Neutrophil (primary cell): ENCODE measurements at regions not wholly inside any gene's neighbourhood (a gene's known extent, or its start where the extent isn't known, plus 50 kb on each side); places are given as distances from the start of the nearest gene placed in this dataset.

Source experiments
- H3K27ac ChIP-seq: fragments of 200-600 bp; sonication (generic); 2 replicates; pipeline ENCODE4 v1.5.1; 2016; ENCODE audit warnings: mild to moderate bottlenecking, moderate library complexity
- H3K27me3 ChIP-seq: fragments of 200-600 bp; sonication (generic); 2 replicates; pipeline ENCODE4 v1.6.0; 2016; ENCODE audit warnings: mild to moderate bottlenecking
- H3K36me3 ChIP-seq: fragments of 200-600 bp; sonication (generic); 2 replicates; pipeline ENCODE4 v1.5.1; 2017
- H3K4me1 ChIP-seq, 2 experiments: fragments of 200-600 bp in 1 of 2; sonication (generic) in 1 of 2; 1 replicate in 1 of 2; 2 replicates in 1 of 2; pipeline versions ENCODE4 v1.5.1 to v1.6.1; 2013 to 2016; ENCODE audit warnings: low read depth in 1 of 2, low read length in 1 of 2, mild to moderate bottlenecking in 1 of 2, moderate library complexity in 1 of 2; ENCODE audit not compliant: control insufficient read depth in 1 of 2, insufficient read depth in 1 of 2
- H3K4me3 ChIP-seq, 2 experiments: fragments of 200-600 bp in 1 of 2; sonication (generic) in 1 of 2; 1 replicate in 1 of 2; 2 replicates in 1 of 2; pipeline ENCODE4 v1.5.1; 2013 to 2016; ENCODE audit warnings: low read depth in 1 of 2, low read length in 1 of 2, mild to moderate bottlenecking in 1 of 2, moderate library complexity in 1 of 2
- H3K9me3 ChIP-seq: fragments of 200-600 bp; sonication (generic); 2 replicates; pipeline ENCODE4 v1.5.1; 2016
- TF ChIP-seq, protein P1 (sequence below): fragments of 200-600 bp; sonication (generic); IDR thresholded peaks from 2 replicates; pipeline ENCODE4 v1.5.1; 2016; ENCODE audit warnings: antibody characterized with exemption

DNA sequence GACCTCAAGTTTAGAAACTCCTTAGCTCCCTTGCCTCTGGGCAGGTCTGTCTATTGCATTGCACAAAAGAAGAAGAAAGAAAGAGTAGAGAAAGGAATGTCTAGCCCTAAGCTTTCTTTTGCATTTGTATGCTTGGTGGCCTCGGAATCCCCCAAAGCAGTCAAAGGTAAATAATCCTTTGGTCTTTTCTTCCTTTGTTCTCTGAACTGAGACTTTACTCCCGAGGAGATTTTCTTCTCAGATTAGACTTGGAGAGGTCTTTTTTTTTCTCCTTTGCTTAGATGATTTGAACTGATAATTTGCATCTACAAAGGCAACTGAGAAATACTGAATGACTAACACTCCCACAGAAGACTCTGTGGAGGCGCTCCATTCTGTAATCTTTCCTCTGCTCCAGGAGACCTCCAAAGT, 93.2 kb downstream of the AKR1D1 start:
- H3K27ac ChIP-seq: no peak overlapping the region
- H3K9me3 ChIP-seq: peaks cover 12% of the 10 kb centered on the region
- no peaks in the 10 kb centered on the region for H3K27me3 ChIP-seq
- TF ChIP-seq, protein P1, sequence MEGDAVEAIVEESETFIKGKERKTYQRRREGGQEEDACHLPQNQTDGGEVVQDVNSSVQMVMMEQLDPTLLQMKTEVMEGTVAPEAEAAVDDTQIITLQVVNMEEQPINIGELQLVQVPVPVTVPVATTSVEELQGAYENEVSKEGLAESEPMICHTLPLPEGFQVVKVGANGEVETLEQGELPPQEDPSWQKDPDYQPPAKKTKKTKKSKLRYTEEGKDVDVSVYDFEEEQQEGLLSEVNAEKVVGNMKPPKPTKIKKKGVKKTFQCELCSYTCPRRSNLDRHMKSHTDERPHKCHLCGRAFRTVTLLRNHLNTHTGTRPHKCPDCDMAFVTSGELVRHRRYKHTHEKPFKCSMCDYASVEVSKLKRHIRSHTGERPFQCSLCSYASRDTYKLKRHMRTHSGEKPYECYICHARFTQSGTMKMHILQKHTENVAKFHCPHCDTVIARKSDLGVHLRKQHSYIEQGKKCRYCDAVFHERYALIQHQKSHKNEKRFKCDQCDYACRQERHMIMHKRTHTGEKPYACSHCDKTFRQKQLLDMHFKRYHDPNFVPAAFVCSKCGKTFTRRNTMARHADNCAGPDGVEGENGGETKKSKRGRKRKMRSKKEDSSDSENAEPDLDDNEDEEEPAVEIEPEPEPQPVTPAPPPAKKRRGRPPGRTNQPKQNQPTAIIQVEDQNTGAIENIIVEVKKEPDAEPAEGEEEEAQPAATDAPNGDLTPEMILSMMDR: no peak
- H3K4me3 ChIP-seq: no peak overlapping the region
- no peaks in the 10 kb centered on the region for H3K36me3 ChIP-seq
- no peaks in the 10 kb centered on the region for H3K4me1 ChIP-seq

DNA sequence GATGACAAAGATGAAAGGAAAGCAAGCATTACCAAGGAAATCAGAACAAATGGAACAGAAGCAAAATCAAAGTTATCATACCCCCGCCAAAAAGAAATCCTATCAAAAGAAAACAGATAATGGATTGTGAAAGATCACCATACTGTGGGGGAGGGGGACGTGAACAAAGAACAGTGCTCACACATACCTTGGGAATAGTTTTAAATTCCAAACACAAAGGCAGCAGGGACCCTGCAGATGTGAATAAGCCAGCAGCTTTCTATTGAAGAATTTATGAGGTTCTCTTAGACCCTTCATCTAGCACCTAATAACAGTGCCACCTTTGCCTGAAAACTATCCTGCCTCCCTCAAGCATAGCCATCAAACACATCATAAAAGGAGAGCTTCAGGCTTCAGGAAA, 94.0 kb downstream of the AKR1D1 start:
- no peaks in the 10 kb centered on the region for H3K27me3 ChIP-seq
- TF ChIP-seq, protein P1: no peak
- H3K36me3 ChIP-seq: no peaks in the 10 kb centered on the region
- peaks cover 9% of the 10 kb centered on the region for H3K9me3 ChIP-seq
- no peak overlapping the region for H3K27ac ChIP-seq
- H3K4me3 ChIP-seq: no peak overlapping the region
- no peaks in the 10 kb centered on the region for H3K4me1 ChIP-seq

DNA sequence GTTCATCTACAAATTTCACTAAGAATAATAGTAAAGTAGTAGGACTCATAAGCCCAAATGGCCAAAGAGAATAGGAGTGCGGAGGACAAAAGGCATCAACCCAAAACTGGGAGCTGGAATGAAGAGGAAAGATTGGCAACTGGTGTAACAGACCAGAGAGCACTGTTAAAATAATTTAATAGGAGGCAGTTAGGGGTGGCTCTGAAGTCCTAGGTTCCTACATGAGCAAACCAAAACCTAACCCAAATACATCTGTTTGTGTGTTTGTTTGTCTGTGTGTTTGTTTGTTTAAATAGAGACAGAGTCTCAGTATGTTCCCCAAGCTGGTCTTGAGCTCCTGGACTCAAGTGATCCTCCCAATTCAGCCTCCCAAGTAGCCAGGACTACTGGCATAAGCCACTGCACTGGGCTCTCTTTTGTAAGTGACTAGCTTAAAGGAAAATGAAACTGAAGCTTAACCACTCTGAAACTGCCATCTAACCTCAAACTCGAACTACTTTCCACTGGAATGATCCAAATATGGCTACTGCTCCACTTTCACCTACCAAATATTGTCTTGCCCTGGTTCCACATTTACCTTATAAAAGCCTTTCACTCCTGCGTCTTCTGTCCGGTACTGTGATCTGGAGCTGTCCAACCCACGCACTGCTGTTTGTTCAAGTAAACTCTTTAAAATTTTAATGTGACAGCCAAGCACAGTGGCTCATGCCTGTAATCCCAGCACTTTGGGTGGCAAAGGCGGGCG, 94.9 kb downstream of the AKR1D1 start:
- H3K9me3 ChIP-seq: peaks cover 3% of the 10 kb centered on the region
- no peaks in the 10 kb centered on the region for H3K4me1 ChIP-seq
- H3K27me3 ChIP-seq: no peaks in the 10 kb centered on the region
- no peak overlapping the region for H3K4me3 ChIP-seq
- TF ChIP-seq, protein P1: no peak
- no peaks in the 10 kb centered on the region for H3K36me3 ChIP-seq
- H3K27ac ChIP-seq: no peak overlapping the region

DNA sequence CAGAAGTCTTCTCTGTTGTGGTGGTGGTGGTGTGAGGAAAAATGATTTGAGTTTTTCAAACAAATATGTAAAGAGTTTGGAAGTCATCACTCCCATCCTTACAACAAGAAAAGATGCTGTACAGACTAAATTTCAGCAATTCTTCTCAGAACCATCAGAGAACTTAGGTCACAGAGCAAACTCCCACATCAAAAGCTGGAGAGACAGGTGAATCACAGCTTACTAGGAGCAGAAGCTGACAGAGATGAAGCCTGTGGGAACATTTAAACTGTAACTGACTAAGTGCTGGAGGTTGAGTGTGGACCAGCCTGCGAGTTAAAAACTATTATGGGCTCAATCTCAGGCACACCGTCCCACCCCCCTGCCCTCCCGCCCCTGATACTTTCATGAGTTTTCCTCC, 97.3 kb downstream of the AKR1D1 start:
- Histone ChIP-seq H3K36me3 (no peaks in the 10 kb centered on the region), H3K9me3 (no peaks in the 10 kb centered on the region), H3K27ac (no peak overlapping the region), H3K4me1 (no peaks in the 10 kb centered on the region), H3K4me3 (no peak overlapping the region), H3K27me3 (no peaks in the 10 kb centered on the region)
- TF ChIP-seq, protein P1: no peak

DNA sequence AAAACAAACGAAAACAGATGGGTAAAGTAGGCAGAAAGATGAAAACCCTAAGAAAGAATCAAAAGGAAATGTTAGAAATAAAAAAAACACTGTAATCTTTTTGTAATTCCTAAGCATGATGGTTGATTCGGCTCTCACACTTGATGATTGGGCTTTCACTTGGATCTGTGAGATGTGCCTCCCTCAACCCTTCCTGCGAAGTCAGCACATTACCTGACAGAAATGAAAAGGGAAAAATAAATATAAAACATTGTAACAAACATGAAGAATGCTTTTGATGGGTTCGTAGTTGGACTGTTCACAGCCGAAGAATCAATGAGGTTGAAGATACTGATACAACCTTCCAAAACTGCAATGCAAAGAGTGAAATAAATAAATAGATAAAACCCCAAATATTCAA, 99.8 kb downstream of the AKR1D1 start:
- Histone ChIP-seq H3K4me1 (no peaks in the 10 kb centered on the region), H3K4me3 (no peak overlapping the region), H3K27ac (no peak overlapping the region), H3K9me3 (no peaks in the 10 kb centered on the region), H3K36me3 (no peaks in the 10 kb centered on the region), H3K27me3 (no peaks in the 10 kb centered on the region)
- TF ChIP-seq, protein P1: no peak
